ENCODE measurements at regions not wholly inside any gene's neighbourhood (a gene's known extent, or its start where the extent isn't known, plus 50 kb on each side); places are given as distances from the start of the nearest gene placed in this dataset.

- TF ChIP-seq POLR2A (IDR thresholded peaks at IDR 0.05) (no peak), CTCF (IDR thresholded peaks at IDR 0.05) (no peak)
- Histone ChIP-seq H3K36me3 (ENCODE audit: low read depth, missing control alignments) (no peaks in the 10 kb centered on the region), H3K9me3 (no peaks in the 10 kb centered on the region), H3K27ac (no peak overlapping the region), H3K27me3 (no peaks in the 10 kb centered on the region), H3K4me1 (no peaks in the 10 kb centered on the region), H3K4me3 (no peak overlapping the region)
- 80 to 92% methylated on average over 2 of the region's 2 CpGs for WGBS, 2 donors
- DNase-seq: no peak
- intact Hi-C loops (cut with DNase I; ENCODE audit: low total_unique reads): no loop called here
Observed at GRCh38 chr6:12557765-12558164, 158.8 kb upstream of the PHACTR1 start.

DNA sequence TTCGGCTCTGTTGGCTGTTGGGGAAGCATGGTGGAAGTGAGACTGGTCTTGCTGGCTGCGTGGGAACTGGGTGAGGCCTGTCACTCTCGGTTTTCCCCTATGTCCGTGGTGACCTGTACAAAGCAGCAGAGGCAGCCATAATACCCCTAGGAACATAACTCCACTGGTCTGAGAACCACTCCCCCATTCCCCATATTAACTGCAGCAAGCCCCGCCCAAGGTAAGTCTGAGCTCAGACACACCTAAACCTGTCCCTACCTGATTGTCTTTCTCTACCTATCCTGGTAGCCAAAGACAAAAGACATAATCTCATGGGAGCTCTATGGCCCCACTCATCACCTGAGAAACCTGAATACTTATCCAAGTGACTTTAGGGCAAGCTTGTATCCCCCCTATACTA, 156.3 kb upstream of the PHACTR1 start:
- no peaks in the 10 kb centered on the region for H3K27me3 ChIP-seq
- H3K4me3 ChIP-seq: no peak overlapping the region
- no peak for DNase-seq
- intact Hi-C loops (cut with DNase I; ENCODE audit: low total_unique reads): no loop called here
- TF ChIP-seq POLR2A (IDR thresholded peaks at IDR 0.05): no peak
- no peak for TF ChIP-seq CTCF (IDR thresholded peaks at IDR 0.05)
- H3K27ac ChIP-seq: no peak overlapping the region
- H3K9me3 ChIP-seq: no peaks in the 10 kb centered on the region
- no peaks in the 10 kb centered on the region for H3K36me3 ChIP-seq (ENCODE audit: low read depth, missing control alignments)
- WGBS, 2 donors: 75 to 90% methylated on average over 4 to 5 of the region's 5 CpGs
- no peaks in the 10 kb centered on the region for H3K4me1 ChIP-seq

DNA sequence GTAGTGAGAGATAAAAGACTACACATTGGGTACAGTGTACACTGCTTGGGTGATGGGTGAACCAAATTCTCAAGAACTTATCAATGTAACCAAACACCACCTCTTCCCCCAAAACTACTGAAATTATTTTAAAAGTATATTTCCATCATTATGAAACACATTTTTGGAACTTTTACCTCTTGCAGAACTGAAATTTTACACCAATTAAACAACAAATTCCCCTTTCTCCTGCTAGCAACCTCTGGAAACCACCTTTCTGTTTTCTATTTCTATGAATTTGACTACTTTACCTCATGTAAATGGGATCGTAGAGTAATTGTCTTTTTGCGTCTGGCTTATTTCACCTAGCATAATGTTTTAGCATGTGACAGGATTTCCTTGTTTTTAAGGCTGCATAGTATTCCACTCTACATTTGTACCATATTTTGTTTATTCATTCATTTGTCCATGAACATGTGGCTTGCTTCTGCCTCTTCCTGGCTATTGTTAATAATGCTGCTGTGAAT, 149.9 kb upstream of the PHACTR1 start:
- no peaks in the 10 kb centered on the region for H3K27me3 ChIP-seq
- no peak overlapping the region for H3K4me3 ChIP-seq
- no peaks in the 10 kb centered on the region for H3K9me3 ChIP-seq
- H3K27ac ChIP-seq: no peak overlapping the region
- no peaks in the 10 kb centered on the region for H3K4me1 ChIP-seq
- H3K36me3 ChIP-seq (ENCODE audit: low read depth, missing control alignments): no peaks in the 10 kb centered on the region
- WGBS, 2 donors: 95 to 97% methylated on average over 2 of the region's 2 CpGs
- intact Hi-C loops (cut with DNase I; ENCODE audit: low total_unique reads): no loop called here
- no peak for DNase-seq
- TF ChIP-seq POLR2A (IDR thresholded peaks at IDR 0.05) (no peak), CTCF (IDR thresholded peaks at IDR 0.05) (no peak)

DNA sequence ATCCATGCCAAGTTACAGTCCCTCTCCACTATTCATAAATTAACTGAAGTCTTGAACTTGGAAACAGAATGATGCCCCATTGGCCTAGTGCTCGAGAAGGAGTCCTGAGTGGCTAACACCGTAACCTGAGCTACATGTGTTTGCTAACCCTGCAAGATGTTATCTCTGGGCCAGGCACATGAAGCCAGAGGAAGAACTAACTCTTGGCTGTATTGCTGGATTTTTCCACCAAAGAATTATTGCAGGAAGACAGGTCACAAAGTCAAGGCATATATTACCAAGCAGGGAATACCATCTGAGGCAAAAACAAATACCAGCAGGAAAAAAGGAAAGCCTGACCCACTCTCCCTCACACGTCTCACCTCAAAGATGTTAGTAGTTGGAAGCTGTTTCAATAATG, 148.9 kb upstream of the PHACTR1 start:
- no peak overlapping the region for H3K4me3 ChIP-seq
- no peaks in the 10 kb centered on the region for H3K9me3 ChIP-seq
- DNase-seq: no peak
- 74 to 76% methylated on average over 3 of the region's 3 CpGs for WGBS, 2 donors
- H3K4me1 ChIP-seq: no peaks in the 10 kb centered on the region
- H3K27ac ChIP-seq: no peak overlapping the region
- intact Hi-C loops (cut with DNase I; ENCODE audit: low total_unique reads): no loop called here
- TF ChIP-seq CTCF (IDR thresholded peaks at IDR 0.05) (no peak), POLR2A (IDR thresholded peaks at IDR 0.05) (no peak)
- H3K36me3 ChIP-seq (ENCODE audit: low read depth, missing control alignments): no peaks in the 10 kb centered on the region
- H3K27me3 ChIP-seq: no peaks in the 10 kb centered on the region

DNA sequence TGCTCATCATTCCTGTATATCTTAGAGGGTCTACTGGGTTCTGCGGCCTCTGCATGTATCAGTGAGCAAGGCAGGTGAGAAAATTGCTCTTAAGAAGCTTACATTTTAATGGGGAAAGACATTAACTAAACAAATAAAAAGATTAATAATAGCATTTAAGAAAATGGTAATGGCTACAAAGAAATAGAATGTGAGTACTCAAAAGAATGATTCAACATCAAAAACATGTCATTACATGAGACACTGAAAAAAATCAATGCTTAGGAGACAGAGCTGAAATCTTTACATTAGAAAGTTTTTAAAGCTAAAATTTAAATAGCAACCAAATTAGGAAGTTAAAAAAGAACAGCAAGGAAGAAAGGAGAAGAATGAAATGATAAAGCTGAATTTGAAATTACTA, 146.9 kb upstream of the PHACTR1 start:
- Histone ChIP-seq H3K27me3 (no peaks in the 10 kb centered on the region), H3K9me3 (no peaks in the 10 kb centered on the region), H3K36me3 (ENCODE audit: low read depth, missing control alignments) (no peaks in the 10 kb centered on the region), H3K4me1 (no peaks in the 10 kb centered on the region), H3K4me3 (no peak overlapping the region), H3K27ac (no peak overlapping the region)
- TF ChIP-seq POLR2A (IDR thresholded peaks at IDR 0.05) (no peak), CTCF (IDR thresholded peaks at IDR 0.05) (no peak)
- DNase-seq: no peak
- intact Hi-C loops (cut with DNase I; ENCODE audit: low total_unique reads): no loop called here
- 91 to 96% methylated on average over 1 of the region's 1 CpG for WGBS, 2 donors

Data from testis (tissue), 2 donors.